Fibroblast of pulmonary artery (primary cell): ENCODE measurements at regions not wholly inside any gene's neighbourhood (a gene's known extent, or its start where the extent isn't known, plus 50 kb on each side); places are given as distances from the start of the nearest gene placed in this dataset.

ENCODE experiments used
- DNase-seq: peaks from one replicate; pipeline ENCODE4 v3.0.0-alpha.2; 2010; ENCODE audit warnings: low read depth
- H3K4me3 ChIP-seq: replicated peaks from 2 replicates; pipeline ENCODE4 v1.5.1; 2011; ENCODE audit warnings: low read depth, mild to moderate bottlenecking, control low read depth, low read length, moderate library complexity
- TF ChIP-seq, protein P1 (sequence below): IDR thresholded peaks from 2 replicates; pipeline ENCODE4 v1.5.1; 2011; ENCODE audit warnings: mild to moderate bottlenecking, control low read depth, low read length, inconsistent platforms; ENCODE audit errors: missing control alignments

DNA sequence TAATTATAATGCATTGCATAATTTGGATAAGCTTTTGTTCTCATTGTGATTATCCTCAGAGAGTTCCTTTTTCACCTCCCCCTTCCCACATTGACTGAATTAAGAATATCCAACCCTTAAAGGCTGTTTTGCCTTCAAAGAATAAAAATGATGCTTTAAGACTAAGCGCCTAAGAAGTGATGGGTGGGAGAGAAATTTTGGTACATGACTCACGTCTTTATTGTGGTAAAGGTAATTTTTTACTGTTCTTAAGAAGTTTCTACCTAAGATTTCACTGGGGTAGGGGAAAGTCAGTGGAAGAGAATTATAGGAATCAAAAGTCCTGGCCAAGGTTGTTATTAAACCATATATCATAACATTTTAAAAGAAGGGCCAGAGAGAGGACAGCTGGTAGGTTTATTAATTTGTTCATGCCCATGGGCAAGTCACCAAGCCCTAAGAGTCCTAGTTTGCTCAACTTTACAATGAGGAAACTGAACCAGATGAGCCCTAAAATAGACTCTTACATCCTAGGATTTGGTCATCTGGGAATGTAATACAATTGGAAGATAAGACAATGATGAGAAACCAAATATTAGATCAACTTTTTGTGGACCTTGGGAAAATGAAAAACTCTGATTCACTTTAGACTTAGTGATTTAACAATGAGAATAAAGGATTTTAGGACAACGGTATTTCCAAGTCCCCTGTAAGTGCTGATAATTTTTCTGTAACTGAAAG, 101.1 kb upstream of the RASGRP1 start:
- no peak overlapping the region for H3K4me3 ChIP-seq
- DNase-seq = no peak
- TF ChIP-seq, protein P1, sequence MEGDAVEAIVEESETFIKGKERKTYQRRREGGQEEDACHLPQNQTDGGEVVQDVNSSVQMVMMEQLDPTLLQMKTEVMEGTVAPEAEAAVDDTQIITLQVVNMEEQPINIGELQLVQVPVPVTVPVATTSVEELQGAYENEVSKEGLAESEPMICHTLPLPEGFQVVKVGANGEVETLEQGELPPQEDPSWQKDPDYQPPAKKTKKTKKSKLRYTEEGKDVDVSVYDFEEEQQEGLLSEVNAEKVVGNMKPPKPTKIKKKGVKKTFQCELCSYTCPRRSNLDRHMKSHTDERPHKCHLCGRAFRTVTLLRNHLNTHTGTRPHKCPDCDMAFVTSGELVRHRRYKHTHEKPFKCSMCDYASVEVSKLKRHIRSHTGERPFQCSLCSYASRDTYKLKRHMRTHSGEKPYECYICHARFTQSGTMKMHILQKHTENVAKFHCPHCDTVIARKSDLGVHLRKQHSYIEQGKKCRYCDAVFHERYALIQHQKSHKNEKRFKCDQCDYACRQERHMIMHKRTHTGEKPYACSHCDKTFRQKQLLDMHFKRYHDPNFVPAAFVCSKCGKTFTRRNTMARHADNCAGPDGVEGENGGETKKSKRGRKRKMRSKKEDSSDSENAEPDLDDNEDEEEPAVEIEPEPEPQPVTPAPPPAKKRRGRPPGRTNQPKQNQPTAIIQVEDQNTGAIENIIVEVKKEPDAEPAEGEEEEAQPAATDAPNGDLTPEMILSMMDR = no peak

DNA sequence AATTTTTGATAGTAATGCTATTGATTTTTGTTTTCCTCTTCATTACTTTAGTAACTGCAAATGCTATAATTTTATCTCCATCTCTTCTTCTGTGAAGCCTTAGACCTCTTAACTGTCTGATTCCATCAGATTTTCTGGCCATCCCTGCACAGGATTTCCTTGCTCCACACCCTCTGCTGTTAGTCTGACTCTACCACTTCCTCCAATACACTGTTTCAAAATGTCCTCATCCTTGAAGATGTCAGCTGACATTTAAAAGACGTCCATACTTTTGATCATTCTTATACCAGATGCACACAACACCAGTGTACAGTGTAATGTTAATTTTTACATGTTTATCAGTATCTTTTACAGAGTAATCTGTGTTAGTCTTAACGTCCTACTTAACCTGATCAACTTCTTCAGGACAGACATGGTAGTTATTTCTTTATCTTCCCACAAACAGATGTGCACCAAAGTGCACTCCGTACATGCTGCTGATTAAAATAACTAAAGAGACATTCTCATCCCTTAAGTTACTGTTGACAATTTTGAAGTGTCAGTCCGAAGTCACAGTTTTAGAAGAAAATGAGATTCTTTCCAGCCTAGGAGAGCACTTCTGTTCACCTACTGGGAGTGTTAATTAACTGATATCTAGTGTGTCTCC, 102.4 kb upstream of the RASGRP1 start:
- H3K4me3 ChIP-seq = no peak overlapping the region
- DNase-seq = no peak
- TF ChIP-seq, protein P1 = no peak

DNA sequence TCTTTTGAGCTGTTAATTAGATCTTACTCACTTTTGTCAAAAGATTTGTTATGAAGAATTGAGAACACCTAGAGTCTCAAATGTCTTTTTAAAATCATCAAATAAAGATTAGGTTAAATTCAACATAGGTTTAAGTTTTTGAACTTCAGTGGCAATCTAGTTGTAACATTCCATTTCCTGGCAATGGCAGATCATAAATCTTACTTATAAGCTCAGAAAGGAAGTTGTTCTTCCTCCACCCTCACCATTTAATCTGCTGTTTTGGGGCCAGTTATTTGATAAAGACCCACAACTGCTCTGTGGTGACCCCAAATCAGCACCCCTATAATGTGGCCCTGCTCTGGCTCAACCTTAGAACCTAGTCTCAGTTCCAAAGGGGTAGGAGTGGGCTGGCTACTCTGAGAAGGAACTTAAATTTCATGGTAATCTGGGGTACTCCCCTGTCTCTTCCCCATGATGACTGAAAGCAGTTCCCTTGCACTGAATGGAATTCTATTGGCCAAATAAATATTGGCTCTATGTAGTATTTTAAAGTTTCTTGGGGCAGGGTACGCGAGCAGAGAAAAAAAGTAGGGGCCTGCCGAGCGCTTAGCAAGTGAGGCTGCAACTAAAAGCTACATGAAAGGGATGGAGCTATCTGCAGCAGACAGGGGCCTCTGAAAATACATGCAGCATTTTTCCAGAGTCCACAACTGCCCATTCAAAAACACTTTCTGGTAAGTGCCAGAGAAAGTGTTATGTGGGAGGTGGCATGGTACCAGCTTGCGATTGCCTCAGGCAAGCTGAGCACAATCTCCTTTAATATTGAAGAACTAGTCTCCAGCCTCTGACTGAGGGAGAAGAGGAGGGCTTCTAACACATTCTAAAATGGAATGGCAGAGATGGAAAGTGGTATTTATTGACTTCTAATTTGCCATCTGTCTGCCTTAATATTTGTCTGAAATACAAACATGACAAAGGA, 103.6 kb upstream of the RASGRP1 start:
- DNase-seq = no peak
- TF ChIP-seq, protein P1 = no peak
- no peak overlapping the region for H3K4me3 ChIP-seq

DNA sequence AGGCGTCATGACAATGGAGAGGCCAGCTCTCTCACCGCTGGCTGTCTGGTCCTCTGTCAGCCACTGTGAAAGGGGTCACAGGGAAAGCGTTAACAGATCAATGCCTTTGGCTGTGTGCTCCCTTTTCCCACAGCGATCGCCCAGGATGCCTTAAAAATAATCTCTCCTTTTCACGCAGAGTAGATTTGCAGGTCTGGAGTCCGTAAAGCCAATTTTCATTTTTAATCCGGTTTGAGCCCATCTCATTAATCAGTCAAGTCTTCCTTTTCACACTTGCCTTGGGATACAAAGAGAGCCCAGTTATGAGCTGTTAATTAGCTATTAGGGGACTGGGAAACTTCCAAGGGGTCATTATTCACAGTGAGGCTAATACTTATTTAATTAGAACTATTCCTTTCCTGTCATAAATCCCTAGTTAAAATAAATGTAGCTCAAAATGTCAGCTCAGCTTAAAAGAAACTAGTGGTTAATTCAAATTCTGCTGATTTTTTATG, 104.3 kb upstream of the RASGRP1 start:
- TF ChIP-seq, protein P1 = no peak
- no peak for DNase-seq
- no peak overlapping the region for H3K4me3 ChIP-seq

DNA sequence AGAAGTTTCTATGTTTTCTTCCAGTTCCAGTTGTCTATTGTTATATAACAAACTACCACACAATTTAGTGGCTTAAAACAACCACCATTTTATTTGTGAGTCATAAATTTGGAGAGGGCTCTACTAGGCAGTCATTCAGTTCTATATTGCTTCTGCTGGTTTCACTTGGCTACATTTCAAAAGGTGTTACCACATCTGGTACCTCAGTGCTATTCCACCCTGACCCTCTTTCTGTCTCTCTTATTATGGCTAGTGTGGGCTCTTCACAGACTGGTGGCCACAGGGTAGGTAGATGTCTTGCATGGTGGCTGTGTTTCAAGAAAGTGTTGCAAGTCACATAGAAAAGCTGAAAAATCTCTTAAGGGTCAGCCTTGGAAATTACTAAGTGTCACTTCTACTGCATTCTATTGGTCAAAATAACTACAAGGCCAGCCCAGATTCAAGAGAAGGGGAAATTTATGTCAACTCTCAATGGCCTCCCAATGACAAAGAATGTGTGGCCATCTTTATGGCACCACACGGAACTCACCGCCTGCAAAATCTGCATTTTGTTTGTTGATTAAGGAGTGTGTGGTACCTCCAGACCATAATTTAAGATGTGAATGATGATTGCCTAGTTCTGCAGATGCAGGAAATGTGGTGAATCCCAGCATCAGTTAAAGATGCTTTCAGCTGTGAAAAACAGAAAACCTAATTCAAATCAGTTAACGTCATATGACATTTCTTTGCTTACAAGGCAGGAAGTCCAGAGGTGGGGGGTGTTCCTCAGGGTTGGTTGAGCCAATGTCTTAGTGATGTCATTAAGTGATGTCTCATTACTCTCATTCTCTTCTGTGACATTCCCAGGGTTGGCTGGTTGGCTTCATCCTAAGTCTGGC, 105.8 kb upstream of the RASGRP1 start:
- no peak overlapping the region for H3K4me3 ChIP-seq
- TF ChIP-seq, protein P1 = no peak
- DNase-seq = no peak

DNA sequence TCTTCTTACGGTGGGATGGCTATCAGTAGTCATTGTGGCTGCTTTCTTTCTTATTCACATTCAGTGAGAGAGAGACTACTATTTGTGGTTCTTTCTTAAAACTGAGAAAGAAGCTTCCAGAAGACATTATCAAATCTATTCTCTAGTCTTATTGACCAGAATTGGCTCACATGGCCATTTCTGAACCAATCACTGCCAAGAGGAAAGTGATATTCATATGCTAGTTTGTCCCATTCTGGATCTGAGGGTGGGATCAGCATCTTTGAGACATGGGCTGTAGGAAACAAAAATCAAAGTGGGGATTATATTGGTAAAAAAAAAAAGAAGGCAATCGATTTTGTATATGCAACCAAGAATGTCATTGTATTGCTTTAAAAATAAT, 106.4 kb upstream of the RASGRP1 start:
- DNase-seq = no peak
- TF ChIP-seq, protein P1 = no peak
- no peak overlapping the region for H3K4me3 ChIP-seq
